ENCODE measurements at regions not wholly inside any gene's neighbourhood (a gene's known extent, or its start where the extent isn't known, plus 50 kb on each side); places are given as distances from the start of the nearest gene placed in this dataset.

GRCh38 chr12:118777504-118777903 is 203.8 kb upstream of the SRRM4 start:
- Histone ChIP-seq H3K9ac (ENCODE audit: low read depth, low read length, poor library complexity, severe bottlenecking) (no peak overlapping the region), H3K9me3 (ENCODE audit: insufficient read depth, low read depth, low read length) (0 out of 2 replicates have a peak, but pooled peaks cover 2% of the 10 kb centered on the region), H4K20me1 (ENCODE audit: insufficient read depth, low read length, poor library complexity, severe bottlenecking) (no peaks in the 10 kb centered on the region), H3F3A (ENCODE audit: low read depth) (no peaks in the 10 kb centered on the region), H3K4me1 (ENCODE audit: insufficient read depth, low read length, poor library complexity, severe bottlenecking) (no peaks in the 10 kb centered on the region), H2AFZ (ENCODE audit: low read length) (no peak overlapping the region), H3K79me2 (ENCODE audit: insufficient read depth, low read length) (no peaks in the 10 kb centered on the region), H3K36me3 (ENCODE audit: insufficient read depth, low read length) (no peaks in the 10 kb centered on the region), H3K9me2 (replicated peaks; ENCODE audit: low read depth, low read length) (no peaks in the 10 kb centered on the region), H3K4me2 (ENCODE audit: low read depth, low read length, poor library complexity, severe bottlenecking) (no peak overlapping the region), H3K27me3 (ENCODE audit: insufficient read depth, low read length, poor library complexity, severe bottlenecking) (no peaks in the 10 kb centered on the region), H3K4me3 (ENCODE audit: low read length, poor library complexity, severe bottlenecking) (no peak overlapping the region)
- TF ChIP-seq, protein P1, sequence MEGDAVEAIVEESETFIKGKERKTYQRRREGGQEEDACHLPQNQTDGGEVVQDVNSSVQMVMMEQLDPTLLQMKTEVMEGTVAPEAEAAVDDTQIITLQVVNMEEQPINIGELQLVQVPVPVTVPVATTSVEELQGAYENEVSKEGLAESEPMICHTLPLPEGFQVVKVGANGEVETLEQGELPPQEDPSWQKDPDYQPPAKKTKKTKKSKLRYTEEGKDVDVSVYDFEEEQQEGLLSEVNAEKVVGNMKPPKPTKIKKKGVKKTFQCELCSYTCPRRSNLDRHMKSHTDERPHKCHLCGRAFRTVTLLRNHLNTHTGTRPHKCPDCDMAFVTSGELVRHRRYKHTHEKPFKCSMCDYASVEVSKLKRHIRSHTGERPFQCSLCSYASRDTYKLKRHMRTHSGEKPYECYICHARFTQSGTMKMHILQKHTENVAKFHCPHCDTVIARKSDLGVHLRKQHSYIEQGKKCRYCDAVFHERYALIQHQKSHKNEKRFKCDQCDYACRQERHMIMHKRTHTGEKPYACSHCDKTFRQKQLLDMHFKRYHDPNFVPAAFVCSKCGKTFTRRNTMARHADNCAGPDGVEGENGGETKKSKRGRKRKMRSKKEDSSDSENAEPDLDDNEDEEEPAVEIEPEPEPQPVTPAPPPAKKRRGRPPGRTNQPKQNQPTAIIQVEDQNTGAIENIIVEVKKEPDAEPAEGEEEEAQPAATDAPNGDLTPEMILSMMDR (conservative IDR thresholded peaks at IDR 0.05; ENCODE audit: low read length): no peak

- no peaks in the 10 kb centered on the region for H3K9me3 ChIP-seq (ENCODE audit: insufficient read depth, low read depth, low read length)
- H3K36me3 ChIP-seq (ENCODE audit: insufficient read depth, low read length): no peaks in the 10 kb centered on the region
- no peaks in the 10 kb centered on the region for H3K27me3 ChIP-seq (ENCODE audit: insufficient read depth, low read length, poor library complexity, severe bottlenecking)
- no peaks in the 10 kb centered on the region for H4K20me1 ChIP-seq (ENCODE audit: insufficient read depth, low read length, poor library complexity, severe bottlenecking)
- H3K9ac ChIP-seq (ENCODE audit: low read depth, low read length, poor library complexity, severe bottlenecking): no peak overlapping the region
- no peaks in the 10 kb centered on the region for H3K4me1 ChIP-seq (ENCODE audit: insufficient read depth, low read length, poor library complexity, severe bottlenecking)
- no peak overlapping the region for H3K4me2 ChIP-seq (ENCODE audit: low read depth, low read length, poor library complexity, severe bottlenecking)
- H3K4me3 ChIP-seq (ENCODE audit: low read length, poor library complexity, severe bottlenecking): no peak overlapping the region
- TF ChIP-seq, protein P1 (conservative IDR thresholded peaks at IDR 0.05; ENCODE audit: low read length): no peak
- no peak for TF ChIP-seq EZH2phosphoT487 (IDR thresholded peaks at IDR 0.05; ENCODE audit: borderline replicate concordance)
- no peaks in the 10 kb centered on the region for H3F3A ChIP-seq (ENCODE audit: low read depth)
- no peaks in the 10 kb centered on the region for H3K9me2 ChIP-seq (replicated peaks; ENCODE audit: low read depth, low read length)
- no peak overlapping the region for H2AFZ ChIP-seq (ENCODE audit: low read length)
- H3K79me2 ChIP-seq (ENCODE audit: insufficient read depth, low read length): no peaks in the 10 kb centered on the region
Observed at GRCh38 chr12:118778077-118778476, 203.3 kb upstream of the SRRM4 start.

DNA sequence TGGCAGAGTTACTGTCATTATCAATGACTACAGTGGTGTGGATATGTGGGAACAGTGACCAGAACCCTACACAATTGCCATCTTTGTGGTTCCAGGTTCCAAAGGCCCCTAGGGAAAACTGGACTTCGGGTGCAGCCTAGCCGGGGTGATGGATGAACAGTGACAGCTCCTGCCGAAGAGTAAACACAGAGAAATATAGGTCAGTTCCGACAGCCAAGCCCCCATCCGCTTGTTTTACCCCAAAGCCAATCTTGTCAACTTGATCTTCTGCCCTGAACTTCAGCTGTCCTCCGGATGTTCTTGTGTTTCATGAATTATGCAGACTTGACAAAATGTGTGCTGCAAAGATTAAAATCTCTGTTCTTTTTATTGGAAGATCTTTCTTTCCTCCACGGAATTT is 200.4 kb upstream of the SRRM4 start:
- no peaks in the 10 kb centered on the region for H3K9me3 ChIP-seq (ENCODE audit: insufficient read depth, low read depth, low read length)
- TF ChIP-seq, protein P1 (conservative IDR thresholded peaks at IDR 0.05; ENCODE audit: low read length): no peak
- TF ChIP-seq EZH2phosphoT487 (IDR thresholded peaks at IDR 0.05; ENCODE audit: borderline replicate concordance): no peak

More for the DNA sequence above, 200.4 kb upstream of the SRRM4 start:
- no peak overlapping the region for H3K4me2 ChIP-seq (ENCODE audit: low read depth, low read length, poor library complexity, severe bottlenecking)
- H3K27me3 ChIP-seq (ENCODE audit: insufficient read depth, low read length, poor library complexity, severe bottlenecking): no peaks in the 10 kb centered on the region
- H3K9me2 ChIP-seq (replicated peaks; ENCODE audit: low read depth, low read length): no peaks in the 10 kb centered on the region
- no peaks in the 10 kb centered on the region for H4K20me1 ChIP-seq (ENCODE audit: insufficient read depth, low read length, poor library complexity, severe bottlenecking)
- no peaks in the 10 kb centered on the region for H3K4me1 ChIP-seq (ENCODE audit: insufficient read depth, low read length, poor library complexity, severe bottlenecking)
- H3K4me3 ChIP-seq (ENCODE audit: low read length, poor library complexity, severe bottlenecking): no peak overlapping the region
- no peaks in the 10 kb centered on the region for H3K36me3 ChIP-seq (ENCODE audit: insufficient read depth, low read length)
- H3K9ac ChIP-seq (ENCODE audit: low read depth, low read length, poor library complexity, severe bottlenecking): no peak overlapping the region
- no peaks in the 10 kb centered on the region for H3F3A ChIP-seq (ENCODE audit: low read depth)
- H2AFZ ChIP-seq (ENCODE audit: low read length): no peak overlapping the region
- H3K79me2 ChIP-seq (ENCODE audit: insufficient read depth, low read length): no peaks in the 10 kb centered on the region
